Thyroid gland (tissue), 4 donors: ENCODE measurements at regions not wholly inside any gene's neighbourhood (a gene's known extent, or its start where the extent isn't known, plus 50 kb on each side); places are given as distances from the start of the nearest gene placed in this dataset.

Experiments
- DNase-seq, 2 donors: peaks; one replicate each; pipeline ENCODE4 v3.0.0-alpha.2; 2019
- H3K27ac ChIP-seq, 3 donors: fragments of 200-600 bp; sonication (generic); 1 replicate in 2 of 3; 2 replicates in 1 of 3; pipeline ENCODE4 v1.5.1; 2016 to 2019; ENCODE audit warnings: mild to moderate bottlenecking in 1 of 3, moderate library complexity in 1 of 3
- H3K27me3 ChIP-seq: fragments of 200-600 bp; sonication (generic); one replicate; pipeline ENCODE4 v1.5.1; 2019
- H3K36me3 ChIP-seq, 2 donors: fragments of 200-600 bp; sonication (generic); one replicate each; pipeline ENCODE4 v1.5.1; 2016 to 2019
- H3K4me1 ChIP-seq, 2 donors: fragments of 200-600 bp; sonication (generic); one replicate each; pipeline ENCODE4 v1.5.1; 2017 to 2019
- H3K4me3 ChIP-seq, 3 donors: fragments of 200-600 bp; sonication (generic); replicated peaks in 1 of 3; 1 replicate in 2 of 3; 2 replicates in 1 of 3; pipeline ENCODE4 v1.5.1; 2016; ENCODE audit warnings: mild to moderate bottlenecking in 1 of 3
- H3K9me3 ChIP-seq: fragments of 200-600 bp; sonication (generic); one replicate; pipeline ENCODE4 v1.5.1; 2017
- CTCF ChIP-seq, 6 experiments: fragments of 200-600 bp in 3 of 6; fragments of 450-650 bp in 3 of 6; sonication (generic) in 3 of 6; IDR thresholded peaks; one replicate each; pipeline ENCODE4 v1.5.1; 2016 to 2019; ENCODE audit warnings: antibody characterized with exemption in 6 of 6, mild to moderate bottlenecking in 2 of 6, inconsistent platforms in 1 of 6, moderate library complexity in 1 of 6
- POLR2A ChIP-seq, 2 donors: fragments of 450-650 bp; IDR thresholded peaks; one replicate each; pipeline ENCODE4 v1.6.1; 2017; ENCODE audit warnings: antibody characterized with exemption in 2 of 2, mild to moderate bottlenecking in 2 of 2, moderate library complexity in 1 of 2
- WGBS, 2 donors: methylation state at CpG; one replicate each; pipeline ENCODE4 v1.1.5; 2017; 5-methylcytosine and 5-hydroxymethylcytosine counted together
- intact Hi-C: fragments of 100-400 bp; cut with DNase I; formaldehyde crosslinking; loops from one replicate; pipeline ENCODE4 v1.15.1; 2023

GRCh38 chr9:75713335-75713734 lies 177.1 kb upstream of the PCSK5 start:
- 69 to 82% methylated on average over 4 of the region's 4 CpGs for WGBS, 2 donors
- Histone ChIP-seq H3K4me3 (no peak overlapping the region), H3K27ac (no peak overlapping the region), H3K4me1 (peaks cover 0 to 7% of the 10 kb centered on the region in 2 donors), H3K36me3 (no peaks in the 10 kb centered on the region), H3K9me3 (no peaks in the 10 kb centered on the region), H3K27me3 (no peaks in the 10 kb centered on the region)
- DNase-seq = no peak
- TF ChIP-seq POLR2A (IDR thresholded peaks at IDR 0.05) = no peak
- TF ChIP-seq CTCF (IDR thresholded peaks at IDR 0.05) = no peak
- intact Hi-C loops = no loop called here

- intact Hi-C loops = no loop called here
- no peak overlapping the region for H3K4me3 ChIP-seq
- TF ChIP-seq CTCF (IDR thresholded peaks at IDR 0.05) (no peak), POLR2A (IDR thresholded peaks at IDR 0.05) (no peak)
- H3K27ac ChIP-seq = no peak overlapping the region
- no peak for DNase-seq
- peaks cover 0 to 7% of the 10 kb centered on the region in 2 donors for H3K4me1 ChIP-seq
- 63 to 84% methylated on average over 3 of the region's 3 CpGs for WGBS, 2 donors
- no peaks in the 10 kb centered on the region for H3K27me3 ChIP-seq
- no peaks in the 10 kb centered on the region for H3K9me3 ChIP-seq
- no peaks in the 10 kb centered on the region for H3K36me3 ChIP-seq
Measured at GRCh38 chr9:75715360-75715759, 175.1 kb upstream of the PCSK5 start.

GRCh38 chr9:75718677-75719076 lies 171.8 kb upstream of the PCSK5 start:
- Histone ChIP-seq H3K36me3 (no peaks in the 10 kb centered on the region), H3K9me3 (no peaks in the 10 kb centered on the region), H3K4me3 (no peak overlapping the region), H3K27ac (no peak overlapping the region), H3K4me1 (no peaks in the 10 kb centered on the region), H3K27me3 (no peaks in the 10 kb centered on the region)
- TF ChIP-seq POLR2A (IDR thresholded peaks at IDR 0.05) (no peak), CTCF (IDR thresholded peaks at IDR 0.05) (no peak)
- 92 to 94% methylated on average over 2 of the region's 2 CpGs for WGBS, 2 donors
- no peak for DNase-seq
- intact Hi-C loops = no loop called here

GRCh38 chr9:75728391-75728790 lies 162.1 kb upstream of the PCSK5 start:
- H3K9me3 ChIP-seq = no peaks in the 10 kb centered on the region
- TF ChIP-seq POLR2A (IDR thresholded peaks at IDR 0.05) (no peak), CTCF (IDR thresholded peaks at IDR 0.05) (no peak)
- no peaks in the 10 kb centered on the region for H3K4me1 ChIP-seq
- no peaks in the 10 kb centered on the region for H3K27me3 ChIP-seq
- WGBS, 2 donors = 77 to 80% methylated on average over 1 of the region's 1 CpG
- H3K27ac ChIP-seq = no peak overlapping the region
- H3K4me3 ChIP-seq = no peak overlapping the region
- DNase-seq = no peak
- no peaks in the 10 kb centered on the region for H3K36me3 ChIP-seq
- intact Hi-C loops = no loop called here

GRCh38 chr9:75734802-75735201 lies 155.7 kb upstream of the PCSK5 start:
- Histone ChIP-seq H3K4me3 (no peak overlapping the region), H3K36me3 (no peaks in the 10 kb centered on the region), H3K4me1 (peaks cover 0 to 3% of the 10 kb centered on the region in 2 donors), H3K27me3 (no peaks in the 10 kb centered on the region), H3K9me3 (no peaks in the 10 kb centered on the region), H3K27ac (no peak overlapping the region)
- WGBS, 2 donors = 91 to 92% methylated on average over 3 of the region's 3 CpGs
- no peak for DNase-seq
- intact Hi-C loops = no loop called here
- no peak for TF ChIP-seq POLR2A (IDR thresholded peaks at IDR 0.05)
- TF ChIP-seq CTCF (IDR thresholded peaks at IDR 0.05) = no peak
